Panc1 (cell line): ENCODE measurements at regions not wholly inside any gene's neighbourhood (a gene's known extent, or its start where the extent isn't known, plus 50 kb on each side); places are given as distances from the start of the nearest gene placed in this dataset.

Experiments used
- ATAC-seq: fragments of 200-7000 bp; cut with Tn5 transposase; 2 replicates; pipeline ENCODE4 v1.9.1; 2020; ENCODE audit warnings: mild to moderate bottlenecking, moderate library complexity
- BruUV-seq: library from RNA; stranded (reverse); fragments of 400-500 nt; replicated peaks from 2 replicates; lab custom pipeline; 2021; lab: Mats Ljungman, UMichigan
- CTCF ChIA-PET: fragments of 300-600 bp; sonication (Branson Sonifier 250); formaldehyde crosslinking; loops from one replicate; lab custom pipeline; 2022; ENCODE audit warnings: antibody characterized with exemption; lab: Charles Lee
- POLR2A ChIA-PET: fragments of 300-600 bp; sonication (Branson Sonifier 250); formaldehyde crosslinking; loops from one replicate; lab custom pipeline; 2022; ENCODE audit warnings: antibody characterized with exemption; lab: Charles Lee
- DNase-seq: peaks from one replicate; pipeline ENCODE4 v3.0.0-alpha.2; 2010; ENCODE audit warnings: low read depth, low spot score
- H3K27ac ChIP-seq: 2 replicates; pipeline ENCODE4 v1.5.1; 2011; ENCODE audit warnings: mild to moderate bottlenecking, low read length, inconsistent platforms
- H3K27me3 ChIP-seq: fragments of 200-500 bp; sonication (Bioruptor generic); 2 replicates; pipeline ENCODE4 v1.6.0; 2014; ENCODE audit warnings: low read length, inconsistent platforms; ENCODE audit not compliant: control insufficient read depth, insufficient read depth
- H3K36me3 ChIP-seq: fragments of 200-500 bp; sonication (Bioruptor generic); 2 replicates; pipeline ENCODE4 v1.5.1; 2014; ENCODE audit warnings: inconsistent platforms, mild to moderate bottlenecking, low read length, moderate library complexity; ENCODE audit not compliant: control insufficient read depth, insufficient read depth
- H3K4me1 ChIP-seq: 2 replicates; pipeline ENCODE4 v1.5.1; 2011; ENCODE audit warnings: inconsistent platforms, mild to moderate bottlenecking, low read length, moderate library complexity; ENCODE audit not compliant: control insufficient read depth, insufficient read depth
- H3K4me3 ChIP-seq, 2 experiments: 2 replicates each; pipeline ENCODE4 v1.5.1; 2011 to 2012; ENCODE audit warnings: low read depth in 2 of 2, low read length in 2 of 2, mild to moderate bottlenecking in 2 of 2, inconsistent platforms in 1 of 2, moderate library complexity in 1 of 2
- H3K9me3 ChIP-seq: fragments of 200-500 bp; sonication (Bioruptor generic); 2 replicates; pipeline ENCODE4 v1.5.1; 2014; ENCODE audit warnings: low read depth, mild to moderate bottlenecking, inconsistent platforms, low read length, moderate library complexity; ENCODE audit not compliant: control insufficient read depth, insufficient read depth
- CTCF ChIP-seq: fragments of 450-650 bp; IDR thresholded peaks from 2 replicates; pipeline ENCODE4 v1.5.1; 2017; ENCODE audit warnings: mild to moderate bottlenecking
- POLR2AphosphoS5 ChIP-seq: IDR thresholded peaks from 2 replicates; pipeline ENCODE4 v1.6.1; 2012; ENCODE audit warnings: mild to moderate bottlenecking, low read depth, low read length, moderate library complexity
- REST ChIP-seq, 2 experiments: IDR thresholded peaks; 2 replicates each; pipeline ENCODE4 v1.6.1; 2011 to 2012; ENCODE audit warnings: low read depth in 2 of 2, control low read depth in 1 of 2, low read length in 1 of 2, mild to moderate bottlenecking in 1 of 2, moderate library complexity in 1 of 2; ENCODE audit not compliant: insufficient read depth in 1 of 2
- SIN3A ChIP-seq: IDR thresholded peaks from 2 replicates; pipeline ENCODE4 v1.6.1; 2012; ENCODE audit warnings: low read depth, mild to moderate bottlenecking, low read length, moderate library complexity, borderline replicate concordance; ENCODE audit not compliant: insufficient read depth
- TCF7L2 ChIP-seq: IDR thresholded peaks from 2 replicates; pipeline ENCODE4 v1.6.1; 2011; ENCODE audit warnings: mild to moderate bottlenecking, low read depth, low read length, inconsistent platforms
- in situ Hi-C: cut with HindIII; loops from 2 replicates; pipeline ENCODE4 v1.10.0; 2016; ENCODE audit warnings: low sequenced_read_pairs, low pct_unique_long_range_greater_than_20kb
- intact Hi-C: fragments of 100-400 bp; cut with micrococcal nuclease; formaldehyde crosslinking; loops from one replicate; pipeline ENCODE4 v1.10.0; 2022; ENCODE audit not compliant: unreplicated experiment

GRCh38 chr5:88474574-88474973, 205.9 kb upstream of the TMEM161B start:
- Histone ChIP-seq H3K27ac (no peak overlapping the region), H3K36me3 (no peaks in the 10 kb centered on the region), H3K27me3 (no peaks in the 10 kb centered on the region), H3K4me1 (no peaks in the 10 kb centered on the region), H3K9me3 (peaks cover 5% of the 10 kb centered on the region; the same call in 1 of the 2 replicates), H3K4me3 (no peak overlapping the region)
- intact Hi-C loops: no loop called here
- no peak for TF ChIP-seq TCF7L2
- no peak for TF ChIP-seq CTCF
- TF ChIP-seq POLR2AphosphoS5: no peak
- no peak for TF ChIP-seq SIN3A
- TF ChIP-seq REST (IDR thresholded peaks at IDR 0.05; ENCODE audit: insufficient read depth in 1 of 2, low read depth in 2 of 2, low read length in 1 of 2): no peak
- ATAC-seq (no peak), DNase-seq (no peak)
- BruUV-seq: no TSS peak
- in situ Hi-C loops: no loop called here
- CTCF ChIA-PET: no interaction called here
- POLR2A ChIA-PET: no interaction called here

GRCh38 chr5:88470745-88471144, 202.1 kb upstream of the TMEM161B start:
- in situ Hi-C loops: no loop called here
- intact Hi-C loops: no loop called here
- ChIA-PET POLR2A (no interaction called here), CTCF (no interaction called here)
- Histone ChIP-seq H3K36me3 (no peaks in the 10 kb centered on the region), H3K27ac (no peak overlapping the region), H3K4me3 (no peak overlapping the region), H3K4me1 (no peaks in the 10 kb centered on the region), H3K27me3 (no peaks in the 10 kb centered on the region), H3K9me3 (peaks cover 5% of the 10 kb centered on the region; the same call in 1 of the 2 replicates)
- DNase-seq: no peak
- no TSS peak for BruUV-seq
- TF ChIP-seq POLR2AphosphoS5 (no peak), SIN3A (no peak), TCF7L2 (no peak), REST (IDR thresholded peaks at IDR 0.05; ENCODE audit: insufficient read depth in 1 of 2, low read depth in 2 of 2, low read length in 1 of 2) (no peak), CTCF (no peak)
- ATAC-seq: no peak
